Endothelial cell of umbilical vein (primary cell): ENCODE measurements at regions not wholly inside any gene's neighbourhood (a gene's known extent, or its start where the extent isn't known, plus 50 kb on each side); places are given as distances from the start of the nearest gene placed in this dataset.

Source experiments
- BruUV-seq: library from RNA; stranded (reverse); fragments of 400-500 nt; replicated peaks from 2 replicates; lab custom pipeline; 2021; lab: Mats Ljungman, UMichigan
- CTCF ChIA-PET: fragments of 300-600, 350-600 bp; sonication (Branson Sonifier 250); formaldehyde crosslinking; loops from one replicate; lab custom pipeline; 2021; ENCODE audit warnings: antibody characterized with exemption, inconsistent platforms; lab: Charles Lee
- POLR2A ChIA-PET: fragments of 300-600, 350-600 bp; sonication (Branson Sonifier 250); formaldehyde crosslinking; loops from one replicate; lab custom pipeline; 2021; ENCODE audit warnings: antibody characterized with exemption, inconsistent platforms; lab: Charles Lee
- DNase-seq: peaks from one replicate; pipeline ENCODE4 v3.0.0-alpha.2; 2011; ENCODE audit warnings: low read depth, low spot score
- FAIRE-seq: peaks from 2 replicates; lab custom pipeline; 2011; peaks lifted over from hg19 to GRCh38; lab: Jason Lieb, UNC
- H2AFZ ChIP-seq: 2 replicates; pipeline ENCODE4 v1.6.0; 2012; ENCODE audit warnings: low read depth, low read length, control low read depth, inconsistent platforms
- H3K27ac ChIP-seq: 2 replicates; pipeline ENCODE4 v1.5.1; 2011; ENCODE audit warnings: low read depth, mild to moderate bottlenecking, control low read depth, low read length, moderate library complexity; ENCODE audit not compliant: insufficient read depth
- H3K27me3 ChIP-seq, 2 experiments: 2 replicates each; pipeline versions ENCODE4 v1.6.0 to v1.6.1; 2011; ENCODE audit warnings: low read length in 2 of 2, mixed read lengths in 1 of 2; ENCODE audit not compliant: control insufficient read depth in 2 of 2, insufficient read depth in 2 of 2
- H3K36me3 ChIP-seq, 2 experiments: 2 replicates in 1 of 2; 3 replicates in 1 of 2; pipeline ENCODE4 v1.5.1; 2011; ENCODE audit warnings: low read length in 2 of 2, mild to moderate bottlenecking in 1 of 2, moderate library complexity in 1 of 2; ENCODE audit not compliant: control insufficient read depth in 2 of 2, insufficient read depth in 2 of 2; ENCODE audit errors: extremely low read depth in 1 of 2
- H3K4me1 ChIP-seq: 3 replicates; pipeline ENCODE4 v1.5.1; 2011; ENCODE audit warnings: mild to moderate bottlenecking, low read length; ENCODE audit not compliant: control insufficient read depth, insufficient read depth; ENCODE audit errors: extremely low read depth
- H3K4me2 ChIP-seq: 2 replicates; pipeline ENCODE4 v1.6.1; 2011; ENCODE audit warnings: low read length, control low read depth, mixed read lengths; ENCODE audit not compliant: insufficient read depth
- H3K4me3 ChIP-seq, 3 experiments: fragments of 200-600 bp in 1 of 3; sonication (generic), shearing (Covaris generic) in 1 of 3; replicated peaks in 1 of 3; 2 replicates each; pipeline ENCODE4 v1.5.1; 2011 to 2016; ENCODE audit warnings: control low read depth in 3 of 3, low read length in 3 of 3, mild to moderate bottlenecking in 2 of 3, inconsistent platforms in 1 of 3, low read depth in 1 of 3, moderate library complexity in 1 of 3; ENCODE audit not compliant: insufficient read depth in 1 of 3
- H3K79me2 ChIP-seq: 2 replicates; pipeline ENCODE4 v1.6.0; 2012; ENCODE audit warnings: low read length, inconsistent platforms; ENCODE audit not compliant: control insufficient read depth, insufficient read depth
- H3K9ac ChIP-seq: replicated peaks from 2 replicates; pipeline ENCODE3; 2011; ENCODE audit warnings: low read length, control low read depth; ENCODE audit not compliant: insufficient read depth; ENCODE audit errors: extremely low read depth
- H3K9me1 ChIP-seq: replicated peaks from 3 replicates; pipeline ENCODE4 v1.6.0; 2011; ENCODE audit warnings: mild to moderate bottlenecking, low read length; ENCODE audit not compliant: control insufficient read depth, insufficient read depth; ENCODE audit errors: extremely low read depth
- H3K9me3 ChIP-seq: replicated peaks from 2 replicates; pipeline ENCODE4 v1.5.1; 2012; ENCODE audit warnings: low read length, inconsistent platforms; ENCODE audit not compliant: control insufficient read depth, insufficient read depth
- H4K20me1 ChIP-seq: replicated peaks from 2 replicates; pipeline ENCODE3; 2011; ENCODE audit warnings: mild to moderate bottlenecking, low read length; ENCODE audit not compliant: control insufficient read depth, insufficient read depth; ENCODE audit errors: extremely low read depth
- CTCF ChIP-seq, 2 donors: IDR thresholded peaks; 1 replicate in 1 of 2; 2 replicates in 1 of 2; pipeline ENCODE4 v1.5.1; 2011; ENCODE audit warnings: low read length in 2 of 2, mild to moderate bottlenecking in 2 of 2, moderate library complexity in 2 of 2, control low read depth in 1 of 2, inconsistent platforms in 1 of 2, low read depth in 1 of 2; ENCODE audit not compliant: insufficient read depth in 1 of 2; ENCODE audit errors: extremely low read depth in 1 of 2
- EZH2 ChIP-seq: IDR thresholded peaks from 2 replicates; pipeline ENCODE4 v1.6.1; 2012; ENCODE audit warnings: borderline replicate concordance, low read depth, mild to moderate bottlenecking, moderate library complexity, low read length, inconsistent platforms; ENCODE audit not compliant: severe bottlenecking
- FOS ChIP-seq: IDR thresholded peaks from 2 replicates; pipeline ENCODE4 v1.6.1; 2011; ENCODE audit warnings: mild to moderate bottlenecking, low read length, moderate library complexity, borderline replicate concordance; ENCODE audit not compliant: insufficient read depth
- GATA2 ChIP-seq: IDR thresholded peaks from 2 replicates; pipeline ENCODE4 v1.7.0; 2011; ENCODE audit warnings: low read depth, mild to moderate bottlenecking, moderate library complexity, mixed read lengths, low read length; ENCODE audit not compliant: insufficient read length, insufficient read depth
- JUN ChIP-seq: IDR thresholded peaks from 2 replicates; pipeline ENCODE4 v1.6.1; 2011; ENCODE audit warnings: borderline replicate concordance, low read depth; ENCODE audit not compliant: insufficient read length, insufficient read depth
- MYC ChIP-seq: IDR thresholded peaks from one replicate; pipeline ENCODE4 v1.6.1; 2011; ENCODE audit warnings: mild to moderate bottlenecking, low read depth, low read length
- POLR2A ChIP-seq: IDR thresholded peaks from 2 replicates; pipeline ENCODE4 v1.6.1; 2012; ENCODE audit warnings: low read depth, mild to moderate bottlenecking, control low read depth, low read length
- POLR2AphosphoS5 ChIP-seq: IDR thresholded peaks from 2 replicates; pipeline ENCODE4 v1.6.1; 2012; ENCODE audit warnings: low read depth, mild to moderate bottlenecking, control low read depth, low read length, moderate library complexity; ENCODE audit not compliant: insufficient read depth
- dilution Hi-C: fragments of 300-500 bp; cut with MboI; formaldehyde crosslinking; loops from one replicate; pipeline ENCODE4 v1.15.0; 2019; ENCODE audit warnings: low sequenced_read_pairs; ENCODE audit not compliant: extremely low pct_ligation_motif_present
- intact Hi-C: fragments of 100-400 bp; cut with micrococcal nuclease; formaldehyde crosslinking; loops from one replicate; pipeline ENCODE4 v1.10.0; 2022
- TF ChIP-seq, protein P1 (sequence below): IDR thresholded peaks from 2 replicates; pipeline ENCODE4 v1.6.1; 2011; ENCODE audit not compliant: insufficient read depth, insufficient read length

GRCh38 chr2:144274131-144274530, 245.8 kb downstream of the ZEB2 start:
- ChIA-PET CTCF (interaction anchor here (1.3 kb wide), 1 partner anchor 27 kb away, joined by 4 read pairs; no protein-coding TSS in a partner anchor), POLR2A (no interaction called here)
- no peak for TF ChIP-seq MYC
- no peak for TF ChIP-seq EZH2
- no peak for TF ChIP-seq POLR2A
- peak; percentile 34 for TF ChIP-seq POLR2AphosphoS5
- TF ChIP-seq, protein P1, sequence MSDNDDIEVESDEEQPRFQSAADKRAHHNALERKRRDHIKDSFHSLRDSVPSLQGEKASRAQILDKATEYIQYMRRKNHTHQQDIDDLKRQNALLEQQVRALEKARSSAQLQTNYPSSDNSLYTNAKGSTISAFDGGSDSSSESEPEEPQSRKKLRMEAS = no peak
- peak; percentile 54 for TF ChIP-seq FOS
- TF ChIP-seq GATA2 = peak; percentile 75
- no peak for TF ChIP-seq CTCF (IDR thresholded peaks at IDR 0.05; ENCODE audit: extremely low read depth in 1 of 2, insufficient read depth in 1 of 2, low read depth in 1 of 2, low read length in 2 of 2)
- peak; percentile 66 for TF ChIP-seq JUN
- no peak overlapping the region for H3K4me3 ChIP-seq
- FAIRE-seq = peak; percentile 70
- no peaks in the 10 kb centered on the region for H3K27me3 ChIP-seq
- H3K4me1 ChIP-seq = peaks cover 12% of the 10 kb centered on the region
- H3K9ac ChIP-seq = no peak overlapping the region
- H3K9me3 ChIP-seq = no peaks in the 10 kb centered on the region
- peak; percentile 46 for DNase-seq
- H3K27ac ChIP-seq = peak overlapping the region; percentile 32
- no peak overlapping the region for H3K4me2 ChIP-seq
- intact Hi-C loops = loop anchor here (5.0 kb wide), 1 partner anchor 243 kb away; no protein-coding TSS in a partner anchor
- BruUV-seq = no TSS peak
- H3K36me3 ChIP-seq = no peaks in the 10 kb centered on the region
- no peaks in the 10 kb centered on the region for H3K79me2 ChIP-seq
- no peaks in the 10 kb centered on the region for H4K20me1 ChIP-seq
- H2AFZ ChIP-seq = no peak overlapping the region
- dilution Hi-C loops = no loop called here
- no peaks in the 10 kb centered on the region for H3K9me1 ChIP-seq
